ENCODE measurements at regions not wholly inside any gene's neighbourhood (a gene's known extent, or its start where the extent isn't known, plus 50 kb on each side); places are given as distances from the start of the nearest gene placed in this dataset.

DNA sequence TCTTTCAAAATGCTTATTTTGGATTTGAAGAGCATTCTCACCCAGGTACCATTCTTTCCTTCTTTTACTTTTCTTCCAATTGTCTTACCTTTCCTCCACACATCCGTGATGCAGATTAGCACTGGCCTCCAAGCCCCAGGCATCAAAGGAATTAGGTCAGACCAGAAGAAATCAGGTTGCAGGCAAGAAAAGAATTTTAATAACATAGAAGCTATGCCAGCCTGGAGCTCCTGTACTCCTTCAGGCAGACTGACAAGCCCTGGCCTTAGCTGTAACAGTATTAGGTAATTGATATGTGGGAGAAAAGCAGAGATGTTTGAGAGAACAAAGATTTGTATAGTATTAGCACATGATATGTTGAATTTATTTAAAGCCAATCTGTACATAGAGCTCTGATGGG lies 390.4 kb upstream of the ADGRL2 start:
- Histone ChIP-seq H3K27ac (ENCODE audit: low read depth in 1 of 2, low read length in 2 of 2) (no peak overlapping the region), H3K9me3 (ENCODE audit: control insufficient read depth in 4 of 4, low read length in 3 of 4) (no peaks in the 10 kb centered on the region), H3K4me3 (ENCODE audit: low read depth in 1 of 3, low read length in 3 of 3) (no peak overlapping the region), H3K36me3 (ENCODE audit: control insufficient read depth in 4 of 4, insufficient read depth in 3 of 4, low read depth in 1 of 4, low read length in 3 of 4) (no peaks in the 10 kb centered on the region), H3K4me1 (ENCODE audit: control insufficient read depth in 4 of 4, insufficient read depth in 4 of 4, low read length in 3 of 4) (no peaks in the 10 kb centered on the region), H3K27me3 (ENCODE audit: control insufficient read depth in 4 of 4, insufficient read depth in 4 of 4, low read length in 3 of 4) (no peaks in the 10 kb centered on the region), H3K9ac (ENCODE audit: low read depth in 1 of 2, low read length in 2 of 2) (no peak overlapping the region)
- no peak for DNase-seq (ENCODE audit: low spot score)
- WGBS: 55% methylated on average over 1 of the region's 1 CpG
- TF ChIP-seq, protein P1, sequence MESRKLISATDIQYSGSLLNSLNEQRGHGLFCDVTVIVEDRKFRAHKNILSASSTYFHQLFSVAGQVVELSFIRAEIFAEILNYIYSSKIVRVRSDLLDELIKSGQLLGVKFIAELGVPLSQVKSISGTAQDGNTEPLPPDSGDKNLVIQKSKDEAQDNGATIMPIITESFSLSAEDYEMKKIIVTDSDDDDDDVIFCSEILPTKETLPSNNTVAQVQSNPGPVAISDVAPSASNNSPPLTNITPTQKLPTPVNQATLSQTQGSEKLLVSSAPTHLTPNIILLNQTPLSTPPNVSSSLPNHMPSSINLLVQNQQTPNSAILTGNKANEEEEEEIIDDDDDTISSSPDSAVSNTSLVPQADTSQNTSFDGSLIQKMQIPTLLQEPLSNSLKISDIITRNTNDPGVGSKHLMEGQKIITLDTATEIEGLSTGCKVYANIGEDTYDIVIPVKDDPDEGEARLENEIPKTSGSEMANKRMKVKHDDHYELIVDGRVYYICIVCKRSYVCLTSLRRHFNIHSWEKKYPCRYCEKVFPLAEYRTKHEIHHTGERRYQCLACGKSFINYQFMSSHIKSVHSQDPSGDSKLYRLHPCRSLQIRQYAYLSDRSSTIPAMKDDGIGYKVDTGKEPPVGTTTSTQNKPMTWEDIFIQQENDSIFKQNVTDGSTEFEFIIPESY (IDR thresholded peaks at IDR 0.05): no peak
- no peak for TF ChIP-seq RXRA (IDR thresholded peaks at IDR 0.05)
- TF ChIP-seq, protein P2, sequence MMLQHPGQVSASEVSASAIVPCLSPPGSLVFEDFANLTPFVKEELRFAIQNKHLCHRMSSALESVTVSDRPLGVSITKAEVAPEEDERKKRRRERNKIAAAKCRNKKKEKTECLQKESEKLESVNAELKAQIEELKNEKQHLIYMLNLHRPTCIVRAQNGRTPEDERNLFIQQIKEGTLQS (IDR thresholded peaks at IDR 0.05): no peak
- no peak for TF ChIP-seq GABPA (IDR thresholded peaks at IDR 0.05 in 1 of 2, conservative IDR thresholded peaks at IDR 0.05 in 1 of 2)
- TF ChIP-seq RAD21 (IDR thresholded peaks at IDR 0.05): no peak
- TF ChIP-seq HNF4A (conservative IDR thresholded peaks at IDR 0.05): no peak

DNA sequence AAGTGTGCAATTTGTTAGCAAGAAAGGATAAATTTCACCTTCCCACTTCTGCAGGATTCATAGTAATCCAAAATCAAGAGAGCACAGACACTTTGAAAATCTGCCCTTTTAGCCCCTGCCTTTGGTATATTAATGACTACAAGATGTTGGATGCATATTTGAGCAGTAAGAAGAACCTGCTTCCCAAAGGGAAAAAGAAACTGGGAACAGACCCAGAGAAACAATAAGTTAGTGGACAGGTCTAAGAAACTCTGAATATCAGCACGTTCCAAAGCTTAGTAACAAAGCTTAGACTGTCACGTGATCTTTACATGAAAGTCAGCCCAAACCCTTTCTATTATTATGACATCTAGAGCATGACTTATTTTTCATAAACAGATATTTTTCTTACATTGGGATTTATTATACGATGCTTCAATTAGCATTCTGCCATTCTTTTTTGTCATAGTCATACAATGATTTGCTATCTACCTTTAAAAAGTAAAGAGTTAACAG lies 390.9 kb upstream of the ADGRL2 start:
- H3K9me3 ChIP-seq (ENCODE audit: control insufficient read depth in 4 of 4, low read length in 3 of 4): no peaks in the 10 kb centered on the region
- H3K4me1 ChIP-seq (ENCODE audit: control insufficient read depth in 4 of 4, insufficient read depth in 4 of 4, low read length in 3 of 4): no peaks in the 10 kb centered on the region
- H3K27me3 ChIP-seq (ENCODE audit: control insufficient read depth in 4 of 4, insufficient read depth in 4 of 4, low read length in 3 of 4): no peaks in the 10 kb centered on the region
- DNase-seq (ENCODE audit: low spot score): no peak
- H3K36me3 ChIP-seq (ENCODE audit: control insufficient read depth in 4 of 4, insufficient read depth in 3 of 4, low read depth in 1 of 4, low read length in 3 of 4): no peaks in the 10 kb centered on the region
- H3K4me3 ChIP-seq (ENCODE audit: low read depth in 1 of 3, low read length in 3 of 3): no peak overlapping the region
- H3K27ac ChIP-seq (ENCODE audit: low read depth in 1 of 2, low read length in 2 of 2): no peak overlapping the region
- TF ChIP-seq RAD21 (IDR thresholded peaks at IDR 0.05) (no peak), SP1 (IDR thresholded peaks at IDR 0.05) (no peak), HNF4A (conservative IDR thresholded peaks at IDR 0.05) (no peak), RXRA (IDR thresholded peaks at IDR 0.05) (no peak), TAF1 (conservative IDR thresholded peaks at IDR 0.05) (no peak), GABPA (IDR thresholded peaks at IDR 0.05 in 1 of 2, conservative IDR thresholded peaks at IDR 0.05 in 1 of 2) (no peak), NR2F2 (IDR thresholded peaks at IDR 0.05) (no peak), FOXA1 (IDR thresholded peaks at IDR 0.05) (no peak), HNF4G (IDR thresholded peaks at IDR 0.05) (no peak), EGR1 (IDR thresholded peaks at IDR 0.05; ENCODE audit: low read depth in 2 of 2) (no peak), JUND (IDR thresholded peaks at IDR 0.05) (no peak), YY1 (IDR thresholded peaks at IDR 0.05) (no peak), FOXA2 (IDR thresholded peaks at IDR 0.05) (no peak)
- TF ChIP-seq, protein P3, sequence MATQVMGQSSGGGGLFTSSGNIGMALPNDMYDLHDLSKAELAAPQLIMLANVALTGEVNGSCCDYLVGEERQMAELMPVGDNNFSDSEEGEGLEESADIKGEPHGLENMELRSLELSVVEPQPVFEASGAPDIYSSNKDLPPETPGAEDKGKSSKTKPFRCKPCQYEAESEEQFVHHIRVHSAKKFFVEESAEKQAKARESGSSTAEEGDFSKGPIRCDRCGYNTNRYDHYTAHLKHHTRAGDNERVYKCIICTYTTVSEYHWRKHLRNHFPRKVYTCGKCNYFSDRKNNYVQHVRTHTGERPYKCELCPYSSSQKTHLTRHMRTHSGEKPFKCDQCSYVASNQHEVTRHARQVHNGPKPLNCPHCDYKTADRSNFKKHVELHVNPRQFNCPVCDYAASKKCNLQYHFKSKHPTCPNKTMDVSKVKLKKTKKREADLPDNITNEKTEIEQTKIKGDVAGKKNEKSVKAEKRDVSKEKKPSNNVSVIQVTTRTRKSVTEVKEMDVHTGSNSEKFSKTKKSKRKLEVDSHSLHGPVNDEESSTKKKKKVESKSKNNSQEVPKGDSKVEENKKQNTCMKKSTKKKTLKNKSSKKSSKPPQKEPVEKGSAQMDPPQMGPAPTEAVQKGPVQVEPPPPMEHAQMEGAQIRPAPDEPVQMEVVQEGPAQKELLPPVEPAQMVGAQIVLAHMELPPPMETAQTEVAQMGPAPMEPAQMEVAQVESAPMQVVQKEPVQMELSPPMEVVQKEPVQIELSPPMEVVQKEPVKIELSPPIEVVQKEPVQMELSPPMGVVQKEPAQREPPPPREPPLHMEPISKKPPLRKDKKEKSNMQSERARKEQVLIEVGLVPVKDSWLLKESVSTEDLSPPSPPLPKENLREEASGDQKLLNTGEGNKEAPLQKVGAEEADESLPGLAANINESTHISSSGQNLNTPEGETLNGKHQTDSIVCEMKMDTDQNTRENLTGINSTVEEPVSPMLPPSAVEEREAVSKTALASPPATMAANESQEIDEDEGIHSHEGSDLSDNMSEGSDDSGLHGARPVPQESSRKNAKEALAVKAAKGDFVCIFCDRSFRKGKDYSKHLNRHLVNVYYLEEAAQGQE (IDR thresholded peaks at IDR 0.05): no peak
- TF ChIP-seq, protein P4, sequence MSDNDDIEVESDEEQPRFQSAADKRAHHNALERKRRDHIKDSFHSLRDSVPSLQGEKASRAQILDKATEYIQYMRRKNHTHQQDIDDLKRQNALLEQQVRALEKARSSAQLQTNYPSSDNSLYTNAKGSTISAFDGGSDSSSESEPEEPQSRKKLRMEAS (IDR thresholded peaks at IDR 0.05): no peak
- TF ChIP-seq, protein P5, sequence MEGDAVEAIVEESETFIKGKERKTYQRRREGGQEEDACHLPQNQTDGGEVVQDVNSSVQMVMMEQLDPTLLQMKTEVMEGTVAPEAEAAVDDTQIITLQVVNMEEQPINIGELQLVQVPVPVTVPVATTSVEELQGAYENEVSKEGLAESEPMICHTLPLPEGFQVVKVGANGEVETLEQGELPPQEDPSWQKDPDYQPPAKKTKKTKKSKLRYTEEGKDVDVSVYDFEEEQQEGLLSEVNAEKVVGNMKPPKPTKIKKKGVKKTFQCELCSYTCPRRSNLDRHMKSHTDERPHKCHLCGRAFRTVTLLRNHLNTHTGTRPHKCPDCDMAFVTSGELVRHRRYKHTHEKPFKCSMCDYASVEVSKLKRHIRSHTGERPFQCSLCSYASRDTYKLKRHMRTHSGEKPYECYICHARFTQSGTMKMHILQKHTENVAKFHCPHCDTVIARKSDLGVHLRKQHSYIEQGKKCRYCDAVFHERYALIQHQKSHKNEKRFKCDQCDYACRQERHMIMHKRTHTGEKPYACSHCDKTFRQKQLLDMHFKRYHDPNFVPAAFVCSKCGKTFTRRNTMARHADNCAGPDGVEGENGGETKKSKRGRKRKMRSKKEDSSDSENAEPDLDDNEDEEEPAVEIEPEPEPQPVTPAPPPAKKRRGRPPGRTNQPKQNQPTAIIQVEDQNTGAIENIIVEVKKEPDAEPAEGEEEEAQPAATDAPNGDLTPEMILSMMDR (IDR thresholded peaks at IDR 0.05; ENCODE audit: low read depth, low read length, missing input control): no peak
- TF ChIP-seq, protein P2 (IDR thresholded peaks at IDR 0.05): no peak
- TF ChIP-seq, protein P1 (IDR thresholded peaks at IDR 0.05): no peak
- no peak overlapping the region for H3K9ac ChIP-seq (ENCODE audit: low read depth in 1 of 2, low read length in 2 of 2)
- 84% methylated on average over 3 of the region's 3 CpGs for WGBS

All from liver (tissue), 8 donors.